ENCODE measurements at regions not wholly inside any gene's neighbourhood (a gene's known extent, or its start where the extent isn't known, plus 50 kb on each side); places are given as distances from the start of the nearest gene placed in this dataset.
A peak's percentile ranks its signal among the peaks of the same experiment; 100 is the strongest.

- no peak overlapping the region for H3K4me3 Mint-ChIP-seq
- no peaks in the 10 kb centered on the region for H3K4me1 Mint-ChIP-seq (ENCODE audit: low read depth)
- H3K9me3 Mint-ChIP-seq = no peaks in the 10 kb centered on the region
- no peak for DNase-seq (ENCODE audit: low spot score)
- no peak overlapping the region for H3K27ac Mint-ChIP-seq
- H3K27me3 Mint-ChIP-seq (ENCODE audit: low read depth) = no peaks in the 10 kb centered on the region
- no peaks in the 10 kb centered on the region for H3K36me3 Mint-ChIP-seq (ENCODE audit: low read depth)
Measured at GRCh38 chr16:5509336-5509735, 411.7 kb upstream of the EEF2KMT start.

DNA sequence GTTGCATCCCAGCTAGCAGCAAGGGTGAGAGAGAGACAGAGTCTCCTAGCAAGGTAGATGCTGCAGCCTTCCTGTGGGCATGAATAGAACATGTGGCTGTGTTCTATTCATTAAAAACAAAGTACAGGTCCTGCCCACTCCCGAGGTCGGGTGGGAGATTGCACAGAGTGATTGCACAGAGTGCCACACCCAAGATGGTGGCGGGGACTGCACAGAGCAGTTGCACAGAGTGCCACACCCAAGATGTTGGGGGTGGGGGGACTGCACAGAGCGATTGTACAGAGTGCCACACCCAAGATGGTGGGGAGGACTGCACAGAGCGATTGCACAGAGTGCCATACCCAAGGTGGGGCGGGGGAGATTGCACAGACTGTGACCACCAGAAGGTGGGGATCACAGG is 410.8 kb upstream of the EEF2KMT start:
- H3K9me3 Mint-ChIP-seq = no peaks in the 10 kb centered on the region
- no peaks in the 10 kb centered on the region for H3K27me3 Mint-ChIP-seq (ENCODE audit: low read depth)
- no peak overlapping the region for H3K4me3 Mint-ChIP-seq
- no peaks in the 10 kb centered on the region for H3K4me1 Mint-ChIP-seq (ENCODE audit: low read depth)
- no peak overlapping the region for H3K27ac Mint-ChIP-seq
- DNase-seq (ENCODE audit: low spot score) = no peak
- H3K36me3 Mint-ChIP-seq (ENCODE audit: low read depth) = no peaks in the 10 kb centered on the region

DNA sequence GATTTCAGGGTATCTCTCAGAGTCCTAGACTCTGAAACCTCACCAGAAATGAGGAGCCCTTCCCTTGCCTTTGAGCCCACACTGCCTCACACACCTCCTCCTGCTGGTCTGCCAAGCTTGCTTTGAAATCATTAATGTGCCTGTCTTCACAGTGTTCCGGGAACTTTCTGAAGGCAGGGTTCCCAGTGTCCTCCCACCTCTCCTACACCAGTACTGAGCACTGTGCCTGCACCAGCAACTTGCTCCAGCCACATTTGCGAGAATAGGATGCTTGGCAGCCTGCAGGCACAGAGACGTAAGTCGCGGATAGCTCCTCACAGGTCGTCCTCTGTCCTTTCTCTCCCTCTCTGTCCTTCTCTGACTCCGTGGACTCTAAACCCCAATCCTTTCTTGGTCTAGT is 408.4 kb upstream of the EEF2KMT start:
- H3K4me3 Mint-ChIP-seq = no peak overlapping the region
- no peaks in the 10 kb centered on the region for H3K9me3 Mint-ChIP-seq
- DNase-seq (ENCODE audit: low spot score) = no peak
- no peaks in the 10 kb centered on the region for H3K4me1 Mint-ChIP-seq (ENCODE audit: low read depth)
- H3K27ac Mint-ChIP-seq = no peak overlapping the region
- H3K36me3 Mint-ChIP-seq (ENCODE audit: low read depth) = no peaks in the 10 kb centered on the region
- H3K27me3 Mint-ChIP-seq (ENCODE audit: low read depth) = no peaks in the 10 kb centered on the region

DNA sequence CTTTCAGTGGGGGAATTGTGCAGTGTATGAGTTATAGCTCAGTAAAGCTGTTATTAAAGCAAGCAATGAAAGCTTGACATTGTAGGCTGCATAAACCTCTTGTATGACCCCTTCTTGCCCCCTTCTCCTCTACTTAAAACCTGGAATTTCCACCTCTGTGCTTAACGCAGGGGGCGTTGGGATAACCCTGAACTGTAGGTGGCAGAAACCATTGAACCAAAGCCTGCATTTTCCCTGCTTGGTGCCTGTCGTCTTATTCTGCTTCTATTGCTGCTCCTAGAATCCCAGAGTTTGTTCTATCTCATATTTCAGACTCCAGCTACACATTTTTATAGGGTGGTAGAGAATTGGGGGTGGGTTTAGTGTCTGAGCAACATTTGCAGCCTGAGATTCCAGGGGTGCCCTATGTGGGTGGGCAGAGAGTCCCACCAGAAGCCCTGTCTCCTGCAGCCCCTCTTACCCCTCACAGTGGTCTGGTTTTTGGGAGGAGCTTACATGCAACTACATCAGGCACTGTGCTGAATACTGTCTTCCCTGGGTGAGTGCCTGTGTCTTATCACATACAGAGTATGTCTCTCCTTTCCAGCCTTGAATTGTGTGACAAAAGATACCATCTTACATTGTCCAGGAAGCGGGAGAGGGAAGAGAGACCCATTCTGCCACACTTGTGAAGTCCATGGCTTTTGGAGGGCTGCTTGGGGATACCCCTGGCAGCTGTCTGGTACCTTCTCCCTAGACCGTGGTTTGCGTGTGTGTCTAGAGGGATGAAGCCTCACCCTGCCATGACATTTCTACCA is 407.7 kb upstream of the EEF2KMT start:
- no peaks in the 10 kb centered on the region for H3K36me3 Mint-ChIP-seq (ENCODE audit: low read depth)
- H3K27ac Mint-ChIP-seq = no peak overlapping the region
- H3K9me3 Mint-ChIP-seq = no peaks in the 10 kb centered on the region
- no peak overlapping the region for H3K4me3 Mint-ChIP-seq
- no peak for DNase-seq (ENCODE audit: low spot score)
- H3K27me3 Mint-ChIP-seq (ENCODE audit: low read depth) = no peaks in the 10 kb centered on the region
- H3K4me1 Mint-ChIP-seq (ENCODE audit: low read depth) = no peaks in the 10 kb centered on the region

DNA sequence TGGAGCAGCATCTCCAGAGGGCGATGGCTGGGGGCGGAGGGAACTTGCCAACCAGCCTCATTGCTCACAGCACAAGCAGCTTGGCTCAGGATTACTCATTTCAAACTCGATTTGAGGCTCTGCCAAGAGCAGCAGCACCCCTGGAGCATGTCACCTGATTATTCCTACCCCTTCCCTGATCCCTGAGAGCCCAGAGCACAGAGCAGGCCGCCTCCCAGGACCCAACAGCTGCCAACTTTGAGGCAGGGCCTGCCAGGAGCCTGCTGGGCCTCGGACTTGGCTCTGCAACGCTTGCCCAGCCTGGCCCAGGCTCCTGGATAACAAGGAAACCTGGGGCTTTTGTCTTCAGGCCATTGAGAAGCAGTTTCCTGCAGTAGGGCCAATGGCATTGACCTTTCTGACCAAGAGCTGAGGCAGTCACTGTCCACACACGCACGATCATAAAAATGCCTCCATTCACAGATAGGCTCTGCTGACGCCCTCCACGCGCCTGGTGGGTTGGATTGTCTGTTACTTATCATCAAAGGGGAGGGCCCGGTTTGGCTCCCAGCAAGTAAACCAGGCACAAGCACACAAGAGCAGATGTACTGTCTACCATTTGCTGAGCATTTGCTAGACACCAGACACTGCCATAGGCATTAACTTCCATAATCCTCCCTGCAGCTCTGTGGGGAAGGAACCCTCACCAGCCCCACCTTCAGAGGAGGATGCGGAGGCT is 406.6 kb upstream of the EEF2KMT start:
- no peaks in the 10 kb centered on the region for H3K4me1 Mint-ChIP-seq (ENCODE audit: low read depth)

GRCh38 chr16:5502944-5503343 is 405.3 kb upstream of the EEF2KMT start:
- H3K27me3 Mint-ChIP-seq (ENCODE audit: low read depth) = no peaks in the 10 kb centered on the region
- H3K27ac Mint-ChIP-seq = no peak overlapping the region
- no peaks in the 10 kb centered on the region for H3K36me3 Mint-ChIP-seq (ENCODE audit: low read depth)
- no peak overlapping the region for H3K4me3 Mint-ChIP-seq
- no peak for DNase-seq (ENCODE audit: low spot score)
- no peaks in the 10 kb centered on the region for H3K4me1 Mint-ChIP-seq (ENCODE audit: low read depth)
- no peaks in the 10 kb centered on the region for H3K9me3 Mint-ChIP-seq

More for the DNA sequence above, 406.6 kb upstream of the EEF2KMT start:
- Mint-ChIP-seq H3K9me3 (no peaks in the 10 kb centered on the region), H3K36me3 (ENCODE audit: low read depth) (no peaks in the 10 kb centered on the region), H3K27ac (no peak overlapping the region), H3K4me3 (no peak overlapping the region), H3K27me3 (ENCODE audit: low read depth) (no peaks in the 10 kb centered on the region)
- no peak for DNase-seq (ENCODE audit: low spot score)

DNA sequence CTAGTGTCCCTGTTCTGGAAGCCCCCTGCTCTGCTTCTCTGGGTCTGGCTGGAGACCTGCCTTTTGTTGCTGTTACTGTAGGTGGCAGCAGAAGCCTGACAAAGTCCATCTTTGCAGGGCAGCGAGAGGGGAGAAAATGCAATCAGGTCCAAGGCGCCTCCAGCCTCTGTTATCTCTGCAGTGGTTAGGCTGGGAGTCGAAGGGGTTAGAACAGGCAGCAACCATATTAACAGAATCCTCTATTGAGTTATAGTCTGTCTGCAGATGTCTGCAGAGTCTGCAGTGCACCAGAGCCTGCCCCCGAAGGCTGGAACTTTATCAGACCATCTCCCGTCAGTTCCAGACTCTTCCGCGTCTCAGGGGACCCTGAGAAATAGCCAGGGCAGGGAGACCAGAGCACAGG is 404.9 kb upstream of the EEF2KMT start:
- H3K4me3 Mint-ChIP-seq = no peak overlapping the region
- no peak overlapping the region for H3K27ac Mint-ChIP-seq
- no peaks in the 10 kb centered on the region for H3K9me3 Mint-ChIP-seq
- DNase-seq (ENCODE audit: low spot score) = no peak
- no peaks in the 10 kb centered on the region for H3K27me3 Mint-ChIP-seq (ENCODE audit: low read depth)
- H3K4me1 Mint-ChIP-seq (ENCODE audit: low read depth) = no peaks in the 10 kb centered on the region
- no peaks in the 10 kb centered on the region for H3K36me3 Mint-ChIP-seq (ENCODE audit: low read depth)

- DNase-seq (ENCODE audit: low spot score) = no peak
- Mint-ChIP-seq H3K4me3 (no peak overlapping the region), H3K27me3 (ENCODE audit: low read depth) (no peaks in the 10 kb centered on the region), H3K9me3 (no peaks in the 10 kb centered on the region), H3K36me3 (ENCODE audit: low read depth) (no peaks in the 10 kb centered on the region), H3K27ac (no peak overlapping the region), H3K4me1 (ENCODE audit: low read depth) (no peaks in the 10 kb centered on the region)
Measured at GRCh38 chr16:5500526-5500925, 402.9 kb upstream of the EEF2KMT start.

- no peaks in the 10 kb centered on the region for H3K4me1 Mint-ChIP-seq (ENCODE audit: low read depth)
- no peak for DNase-seq (ENCODE audit: low spot score)
- H3K27ac Mint-ChIP-seq = no peak overlapping the region
- no peaks in the 10 kb centered on the region for H3K27me3 Mint-ChIP-seq (ENCODE audit: low read depth)
- H3K36me3 Mint-ChIP-seq (ENCODE audit: low read depth) = no peaks in the 10 kb centered on the region
- no peaks in the 10 kb centered on the region for H3K9me3 Mint-ChIP-seq
- no peak overlapping the region for H3K4me3 Mint-ChIP-seq
Measured at GRCh38 chr16:5498562-5498961, 401.0 kb upstream of the EEF2KMT start.

- DNase-seq (ENCODE audit: low spot score) = no peak
- Mint-ChIP-seq H3K4me3 (no peak overlapping the region), H3K27ac (no peak overlapping the region), H3K9me3 (no peaks in the 10 kb centered on the region), H3K27me3 (ENCODE audit: low read depth) (no peaks in the 10 kb centered on the region), H3K4me1 (ENCODE audit: low read depth) (no peaks in the 10 kb centered on the region), H3K36me3 (ENCODE audit: low read depth) (no peaks in the 10 kb centered on the region)
Measured at GRCh38 chr16:5496013-5496412, 398.4 kb upstream of the EEF2KMT start.

DNA sequence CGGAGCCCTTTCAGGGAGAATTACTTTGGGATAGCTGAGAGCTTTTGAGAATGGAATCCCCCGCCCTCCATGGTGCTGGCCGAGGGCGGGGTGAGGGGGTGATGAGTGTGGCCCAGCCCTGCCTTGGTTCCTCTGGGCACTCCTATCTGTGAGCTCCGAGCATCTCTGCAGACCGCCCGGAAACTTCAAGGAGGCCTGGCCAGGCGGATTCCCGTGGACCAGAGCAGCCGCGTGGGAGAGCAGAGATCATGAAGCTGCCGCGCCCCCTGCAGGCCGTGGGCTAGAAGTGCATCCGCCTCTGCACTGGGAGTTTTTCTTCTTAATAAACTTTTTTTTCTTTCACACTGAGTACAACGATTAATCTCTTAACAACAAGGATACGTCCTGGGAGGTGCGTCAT is 392.9 kb upstream of the EEF2KMT start:
- Mint-ChIP-seq H3K9me3 (no peaks in the 10 kb centered on the region), H3K4me1 (ENCODE audit: low read depth) (no peaks in the 10 kb centered on the region), H3K27me3 (ENCODE audit: low read depth) (no peaks in the 10 kb centered on the region), H3K27ac (no peak overlapping the region), H3K4me3 (no peak overlapping the region), H3K36me3 (ENCODE audit: low read depth) (no peaks in the 10 kb centered on the region)
- DNase-seq (ENCODE audit: low spot score) = peak; percentile 4

DNA sequence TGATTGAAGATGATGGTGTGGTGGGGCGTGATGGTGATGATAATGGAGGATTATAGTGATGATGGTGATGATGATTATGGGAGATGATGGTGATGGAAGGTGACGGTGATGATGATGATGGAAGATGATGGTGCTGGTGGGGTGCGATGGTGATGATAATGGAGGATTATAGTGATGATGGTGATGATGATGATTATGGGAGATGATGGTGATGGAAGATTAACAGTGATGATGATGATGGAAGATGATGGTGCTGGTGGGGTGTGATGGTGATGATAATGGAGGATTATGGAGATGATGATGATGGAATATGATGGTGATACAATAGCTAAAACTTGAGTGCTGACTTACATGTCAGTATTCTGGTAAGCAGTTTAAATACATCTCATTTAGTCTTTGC is 391.0 kb upstream of the EEF2KMT start:
- no peaks in the 10 kb centered on the region for H3K9me3 Mint-ChIP-seq

GRCh38 chr16:5487728-5488127 is 390.1 kb upstream of the EEF2KMT start:
- Mint-ChIP-seq H3K4me1 (ENCODE audit: low read depth) (no peaks in the 10 kb centered on the region), H3K36me3 (ENCODE audit: low read depth) (no peaks in the 10 kb centered on the region), H3K27me3 (ENCODE audit: low read depth) (no peaks in the 10 kb centered on the region), H3K27ac (no peak overlapping the region), H3K9me3 (peaks cover 5% of the 10 kb centered on the region), H3K4me3 (no peak overlapping the region)
- DNase-seq (ENCODE audit: low spot score) = no peak

More for the DNA sequence above, 391.0 kb upstream of the EEF2KMT start:
- no peaks in the 10 kb centered on the region for H3K36me3 Mint-ChIP-seq (ENCODE audit: low read depth)
- no peaks in the 10 kb centered on the region for H3K27me3 Mint-ChIP-seq (ENCODE audit: low read depth)
- no peak overlapping the region for H3K4me3 Mint-ChIP-seq
- no peak overlapping the region for H3K27ac Mint-ChIP-seq
- DNase-seq (ENCODE audit: low spot score) = no peak
- no peaks in the 10 kb centered on the region for H3K4me1 Mint-ChIP-seq (ENCODE audit: low read depth)

GRCh38 chr16:5482256-5482655 is 384.7 kb upstream of the EEF2KMT start:
- no peaks in the 10 kb centered on the region for H3K4me1 Mint-ChIP-seq (ENCODE audit: low read depth)
- no peaks in the 10 kb centered on the region for H3K27me3 Mint-ChIP-seq (ENCODE audit: low read depth)

More at GRCh38 chr16:5482256-5482655, 384.7 kb upstream of the EEF2KMT start:
- no peak for DNase-seq (ENCODE audit: low spot score)
- Mint-ChIP-seq H3K27ac (no peak overlapping the region), H3K9me3 (peaks cover 5% of the 10 kb centered on the region), H3K4me3 (no peak overlapping the region), H3K36me3 (ENCODE audit: low read depth) (no peaks in the 10 kb centered on the region)

Data from T-helper 2 cell treated with Interferon-gamma antibody and Interleukin-4, amounts not matched to agents 5 μg/mL and 100 μg/mL, for 36 hours (primary cell).